Posterior vena cava (tissue), 2 donors: ENCODE measurements at regions not wholly inside any gene's neighbourhood (a gene's known extent, or its start where the extent isn't known, plus 50 kb on each side); places are given as distances from the start of the nearest gene placed in this dataset.

Experiments used
- DNase-seq: peaks from one replicate; pipeline ENCODE4 v3.0.0-alpha.2; 2020; ENCODE audit warnings: low spot score
- intact Hi-C, 2 donors: fragments of 100-400 bp; cut with DNase I; formaldehyde crosslinking; loops; one replicate each; pipeline versions ENCODE4 v1.14.1 to v1.14.2; 2022 to 2023
- donor health status: DM: yes; HTN: yes; CAD: no.
- donor health status: DM: yes; HTN: yes; CAD: no.

- DNase-seq: no peak
- intact Hi-C loops: no loop called here
These were observed 56.4 kb upstream of the SAMSN1 start for GRCh38 chr21:14602382-14602958.

- no peak for DNase-seq
- intact Hi-C loops: no loop called here
These were observed 54.6 kb upstream of the SAMSN1 start for GRCh38 chr21:14600569-14601297.

GRCh38 chr21:14598065-14598464 is 52.0 kb upstream of the SAMSN1 start:
- DNase-seq: no peak
- intact Hi-C loops: no loop called here
